ENCODE measurements at regions not wholly inside any gene's neighbourhood (a gene's known extent, or its start where the extent isn't known, plus 50 kb on each side); places are given as distances from the start of the nearest gene placed in this dataset.

GRCh38 chr6:54700158-54700557 is 146.4 kb upstream of the FAM83B start:
- H3K4me3 ChIP-seq (ENCODE audit: low read length), result no peak overlapping the region

GRCh38 chr6:54702772-54703171 is 143.8 kb upstream of the FAM83B start:
- no peak overlapping the region for H3K4me3 ChIP-seq (ENCODE audit: low read length)
- no peak for DNase-seq (ENCODE audit: low read depth, low spot score)

More at GRCh38 chr6:54700158-54700557, 146.4 kb upstream of the FAM83B start:
- DNase-seq (ENCODE audit: low read depth, low spot score), result no peak

- no peak overlapping the region for H3K4me3 ChIP-seq (ENCODE audit: low read length)
- DNase-seq (ENCODE audit: low read depth, low spot score), result no peak
These were observed 140.2 kb upstream of the FAM83B start for GRCh38 chr6:54706391-54706790.

GRCh38 chr6:54706844-54707605 is 139.5 kb upstream of the FAM83B start:
- no peak for DNase-seq (ENCODE audit: low read depth, low spot score)
- no peak overlapping the region for H3K4me3 ChIP-seq (ENCODE audit: low read length)

- DNase-seq (ENCODE audit: low read depth, low spot score), result no peak
- no peak overlapping the region for H3K4me3 ChIP-seq (ENCODE audit: low read length)
These were observed 136.1 kb upstream of the FAM83B start for GRCh38 chr6:54710456-54710855.

- H3K4me3 ChIP-seq (ENCODE audit: low read length), result no peak overlapping the region
- DNase-seq (ENCODE audit: low read depth, low spot score), result no peak
These were observed 130.6 kb upstream of the FAM83B start for GRCh38 chr6:54716010-54716409.

GRCh38 chr6:54716877-54717276 is 129.7 kb upstream of the FAM83B start:
- no peak for DNase-seq (ENCODE audit: low read depth, low spot score)

GRCh38 chr6:54717849-54718455 is 128.6 kb upstream of the FAM83B start:
- DNase-seq (ENCODE audit: low read depth, low spot score), result peak; percentile 61
- H3K4me3 ChIP-seq (ENCODE audit: low read length), result no peak overlapping the region

More at GRCh38 chr6:54716877-54717276, 129.7 kb upstream of the FAM83B start:
- H3K4me3 ChIP-seq (ENCODE audit: low read length), result no peak overlapping the region

GRCh38 chr6:54718541-54719023 is 128.0 kb upstream of the FAM83B start:
- H3K4me3 ChIP-seq (ENCODE audit: low read length), result no peak overlapping the region
- no peak for DNase-seq (ENCODE audit: low read depth, low spot score)

GRCh38 chr6:54719131-54719530 is 127.4 kb upstream of the FAM83B start:
- no peak for DNase-seq (ENCODE audit: low read depth, low spot score)
- no peak overlapping the region for H3K4me3 ChIP-seq (ENCODE audit: low read length)

- H3K4me3 ChIP-seq (ENCODE audit: low read length), result no peak overlapping the region
- DNase-seq (ENCODE audit: low read depth, low spot score), result no peak
These were observed 126.9 kb upstream of the FAM83B start for GRCh38 chr6:54719633-54720032.

- DNase-seq (ENCODE audit: low read depth, low spot score), result no peak
These were observed 124.2 kb upstream of the FAM83B start for GRCh38 chr6:54722328-54722727.

GRCh38 chr6:54729716-54730115 is 116.9 kb upstream of the FAM83B start:
- no peak for DNase-seq (ENCODE audit: low read depth, low spot score)

More at GRCh38 chr6:54722328-54722727, 124.2 kb upstream of the FAM83B start:
- H3K4me3 ChIP-seq (ENCODE audit: low read length), result no peak overlapping the region

GRCh38 chr6:54730767-54731630 is 115.6 kb upstream of the FAM83B start:
- no peak for DNase-seq (ENCODE audit: low read depth, low spot score)
- no peak overlapping the region for H3K4me3 ChIP-seq (ENCODE audit: low read length)

More at GRCh38 chr6:54729716-54730115, 116.9 kb upstream of the FAM83B start:
- H3K4me3 ChIP-seq (ENCODE audit: low read length), result no peak overlapping the region

GRCh38 chr6:54737247-54737646 is 109.3 kb upstream of the FAM83B start:
- no peak overlapping the region for H3K4me3 ChIP-seq (ENCODE audit: low read length)
- DNase-seq (ENCODE audit: low read depth, low spot score), result peak; percentile 6

- H3K4me3 ChIP-seq (ENCODE audit: low read length), result no peak overlapping the region
- DNase-seq (ENCODE audit: low read depth, low spot score), result no peak
These were observed 98.6 kb upstream of the FAM83B start for GRCh38 chr6:54747955-54748354.

GRCh38 chr6:54754406-54754805 is 92.2 kb upstream of the FAM83B start:
- no peak for DNase-seq (ENCODE audit: low read depth, low spot score)
- no peak overlapping the region for H3K4me3 ChIP-seq (ENCODE audit: low read length)

GRCh38 chr6:54758340-54758739 is 88.2 kb upstream of the FAM83B start:
- DNase-seq (ENCODE audit: low read depth, low spot score), result no peak
- H3K4me3 ChIP-seq (ENCODE audit: low read length), result no peak overlapping the region

- DNase-seq (ENCODE audit: low read depth, low spot score), result no peak
These were observed 78.1 kb upstream of the FAM83B start for GRCh38 chr6:54768494-54768893.

GRCh38 chr6:54770328-54770727 is 76.2 kb upstream of the FAM83B start:
- no peak for DNase-seq (ENCODE audit: low read depth, low spot score)

More at GRCh38 chr6:54768494-54768893, 78.1 kb upstream of the FAM83B start:
- H3K4me3 ChIP-seq (ENCODE audit: low read length), result no peak overlapping the region

More at GRCh38 chr6:54770328-54770727, 76.2 kb upstream of the FAM83B start:
- no peak overlapping the region for H3K4me3 ChIP-seq (ENCODE audit: low read length)

All from Jurkat, Clone E6-1 (cell line).